GM10248 (cell line): ENCODE measurements at regions not wholly inside any gene's neighbourhood (a gene's known extent, or its start where the extent isn't known, plus 50 kb on each side); places are given as distances from the start of the nearest gene placed in this dataset.

Experiments used
- CTCF ChIA-PET: fragments of 300-600 bp; sonication (Branson Sonifier 250); formaldehyde crosslinking; extraction: SDS; loops from one replicate; lab custom pipeline; 2021; ENCODE audit warnings: antibody characterized with exemption; lab: Yijun Ruan, JAX
- POLR2A ChIA-PET: fragments of 350-650 bp; sonication (Branson Sonifier 250); formaldehyde crosslinking; extraction: SDS; loops from one replicate; lab custom pipeline; 2020; ENCODE audit warnings: antibody characterized with exemption; lab: Yijun Ruan, JAX
- DNase-seq: peaks from one replicate; pipeline ENCODE4 v3.0.0; 2012; ENCODE audit errors: extremely low spot score
- CTCF ChIP-seq: IDR thresholded peaks from 2 replicates; pipeline ENCODE4 v1.5.1; 2012; ENCODE audit warnings: mild to moderate bottlenecking, low read depth; ENCODE audit errors: extremely low read depth, missing control alignments, control extremely low read depth

DNA sequence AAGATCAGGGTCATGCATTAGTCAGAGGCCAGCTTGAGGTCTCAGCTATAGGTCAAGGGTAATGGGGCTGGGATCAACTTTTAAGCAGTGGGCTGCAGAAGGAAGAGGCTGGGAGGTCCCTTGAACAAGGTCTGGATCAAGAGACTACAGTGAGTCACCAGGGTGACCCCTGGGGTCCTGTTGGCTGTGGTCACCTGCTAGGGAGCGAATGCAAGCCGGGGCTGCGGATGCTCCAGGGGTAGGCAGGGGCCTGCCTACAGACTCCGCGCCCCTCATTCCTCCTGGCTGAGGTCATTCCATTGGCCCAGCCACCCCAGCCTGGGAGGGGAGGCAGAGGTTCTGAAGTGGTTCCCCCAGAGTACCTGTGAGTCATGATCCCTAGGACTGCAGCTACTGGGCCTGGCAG is 110.4 kb downstream of the CYP26B1 start:
- ChIA-PET CTCF (interaction anchor here (1.3 to 1.7 kb wide), 2 partner anchors 23 to 113 kb away, joined by 3 read pairs; no protein-coding TSS in a partner anchor), POLR2A (no interaction called here)
- DNase-seq: peak; percentile 7
- no peak for TF ChIP-seq CTCF

GRCh38 chr2:72036595-72036994 is 111.1 kb downstream of the CYP26B1 start:
- CTCF ChIA-PET: interaction anchor here (1.3 to 1.7 kb wide), 2 partner anchors 22 to 113 kb away, joined by 3 read pairs; no protein-coding TSS in a partner anchor
- no peak for DNase-seq
- TF ChIP-seq CTCF: no peak
- POLR2A ChIA-PET: no interaction called here

- POLR2A ChIA-PET: no interaction called here
- peak; percentile 4 for DNase-seq
- CTCF ChIA-PET: interaction anchor here (1.3 to 1.7 kb wide), 2 partner anchors 22 to 112 kb away, joined by 3 read pairs; no protein-coding TSS in a partner anchor
- no peak for TF ChIP-seq CTCF
Measured at GRCh38 chr2:72036173-72036545, 111.5 kb downstream of the CYP26B1 start.

GRCh38 chr2:72035518-72036172 is 112.0 kb downstream of the CYP26B1 start:
- ChIA-PET CTCF (interaction anchor here (1.7 kb wide), 1 partner anchor 112 kb away, joined by 3 read pairs; no protein-coding TSS in a partner anchor), POLR2A (no interaction called here)
- no peak for TF ChIP-seq CTCF
- DNase-seq: peak; percentile 4

- ChIA-PET CTCF (no interaction called here), POLR2A (no interaction called here)
- no peak for TF ChIP-seq CTCF
- DNase-seq: no peak
Measured at GRCh38 chr2:72034353-72035095, 113.1 kb downstream of the CYP26B1 start.

DNA sequence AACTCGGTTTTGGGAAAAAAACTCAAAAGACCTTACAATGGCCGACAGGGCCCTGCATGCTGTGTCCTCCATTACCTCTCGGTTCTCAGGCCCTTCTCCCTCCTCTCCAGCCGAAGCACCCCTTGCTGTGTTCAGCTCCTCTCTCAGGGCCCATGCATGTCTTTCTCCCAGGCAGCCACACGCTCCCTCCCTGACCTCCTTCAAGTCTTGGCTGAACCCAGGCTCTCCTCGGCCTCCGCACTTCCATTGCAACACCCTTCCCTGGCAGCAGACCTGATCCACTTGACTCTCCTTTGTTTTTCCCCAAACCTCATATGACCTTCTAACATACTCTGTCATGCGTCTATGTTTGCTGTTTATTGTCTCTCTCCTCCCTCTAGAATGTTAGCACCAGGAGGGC is 114.0 kb downstream of the CYP26B1 start:
- no peak for DNase-seq
- POLR2A ChIA-PET: no interaction called here
- TF ChIP-seq CTCF: no peak
- CTCF ChIA-PET: no interaction called here
